HUDEP-2 (cell line): ENCODE measurements at regions not wholly inside any gene's neighbourhood (a gene's known extent, or its start where the extent isn't known, plus 50 kb on each side); places are given as distances from the start of the nearest gene placed in this dataset.

Experiments used
- DNase-seq, 76 experiments: peaks; one replicate each; lab custom pipeline; 2025; ENCODE audit not compliant: unreplicated experiment in 76 of 76; lab: John Stamatoyannopoulos, UW

DNA sequence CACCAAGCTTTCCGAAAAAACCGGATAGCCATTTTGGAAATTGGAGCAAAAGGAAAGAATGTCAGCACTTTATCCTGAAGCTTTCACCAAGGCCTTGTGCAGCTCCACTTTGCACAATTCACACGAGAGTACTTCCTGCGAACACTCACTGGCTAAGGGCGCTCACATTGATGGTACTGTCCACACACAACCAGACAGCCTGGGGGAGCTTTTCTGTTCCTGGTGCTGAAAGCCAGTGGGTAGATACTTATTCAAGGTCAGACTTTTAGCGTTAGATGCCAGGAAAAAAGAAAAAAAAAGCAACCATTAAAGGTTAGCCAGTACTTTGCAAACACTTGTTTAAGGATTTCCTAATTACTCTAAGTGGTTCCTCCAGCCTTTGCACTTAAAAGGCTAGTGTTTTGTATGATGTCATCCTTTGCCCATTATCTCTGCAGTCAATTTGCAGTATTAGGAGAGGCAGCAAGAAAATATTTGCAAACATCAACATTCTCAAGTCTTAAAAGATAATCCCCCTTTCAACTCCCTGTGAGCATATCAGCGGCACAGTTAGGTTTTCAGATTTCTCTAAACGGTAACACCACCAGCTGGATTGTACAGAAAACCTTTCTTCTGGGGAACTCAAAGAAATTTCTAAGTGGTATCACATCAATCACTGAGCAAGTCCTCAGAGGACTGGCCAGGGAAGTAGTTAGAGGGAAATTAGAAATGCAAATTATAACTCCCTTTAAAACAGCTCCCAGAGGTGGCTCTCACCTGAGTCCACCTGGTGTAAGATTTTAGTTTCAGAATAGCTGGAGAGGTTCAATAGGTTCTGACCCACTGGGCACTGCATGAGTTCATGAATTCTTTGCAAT is 243.4 kb upstream of the IRX5 start:
- DNase-seq, result no peak

DNA sequence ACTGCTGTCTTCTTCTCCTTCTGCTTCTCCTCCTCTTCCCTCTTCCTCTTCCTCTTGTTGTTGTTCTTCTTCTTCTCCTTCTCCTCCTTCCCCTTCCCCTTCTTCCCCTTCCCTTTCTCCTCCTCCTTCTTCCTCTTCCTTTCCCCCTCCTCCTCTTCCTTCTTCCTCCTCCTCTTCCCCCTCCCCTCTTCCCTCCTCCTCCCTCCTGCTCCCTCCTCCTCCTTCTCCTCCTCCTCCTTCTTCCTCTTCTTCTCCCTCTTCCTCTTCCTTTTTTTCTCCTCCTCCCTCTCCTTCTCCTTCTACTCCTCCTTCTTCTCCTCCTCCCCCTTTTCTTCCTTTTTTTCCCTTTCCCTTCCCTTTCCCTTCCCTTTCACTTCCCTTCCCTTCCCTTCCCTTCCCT is 245.0 kb upstream of the IRX5 start:
- DNase-seq, result no peak

DNA sequence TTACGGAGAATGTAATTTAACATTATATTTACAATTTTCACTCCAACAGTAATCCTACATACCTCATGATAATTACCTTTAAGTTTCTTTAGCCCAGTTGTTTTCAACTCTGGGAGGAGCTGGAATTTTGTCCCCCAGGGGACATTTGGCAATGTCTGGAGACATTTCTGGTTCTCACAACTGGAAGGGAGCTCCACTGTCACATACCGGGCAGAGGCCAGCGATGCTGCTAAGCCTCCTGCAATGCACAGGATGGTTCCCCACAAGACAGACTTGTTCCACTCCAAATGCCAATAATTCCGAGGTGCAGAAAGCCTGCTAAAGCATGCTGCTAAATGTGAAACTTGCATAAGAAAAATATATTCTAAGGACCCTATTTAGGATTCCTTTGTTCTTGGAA is 251.1 kb upstream of the IRX5 start:
- DNase-seq, result no peak

DNA sequence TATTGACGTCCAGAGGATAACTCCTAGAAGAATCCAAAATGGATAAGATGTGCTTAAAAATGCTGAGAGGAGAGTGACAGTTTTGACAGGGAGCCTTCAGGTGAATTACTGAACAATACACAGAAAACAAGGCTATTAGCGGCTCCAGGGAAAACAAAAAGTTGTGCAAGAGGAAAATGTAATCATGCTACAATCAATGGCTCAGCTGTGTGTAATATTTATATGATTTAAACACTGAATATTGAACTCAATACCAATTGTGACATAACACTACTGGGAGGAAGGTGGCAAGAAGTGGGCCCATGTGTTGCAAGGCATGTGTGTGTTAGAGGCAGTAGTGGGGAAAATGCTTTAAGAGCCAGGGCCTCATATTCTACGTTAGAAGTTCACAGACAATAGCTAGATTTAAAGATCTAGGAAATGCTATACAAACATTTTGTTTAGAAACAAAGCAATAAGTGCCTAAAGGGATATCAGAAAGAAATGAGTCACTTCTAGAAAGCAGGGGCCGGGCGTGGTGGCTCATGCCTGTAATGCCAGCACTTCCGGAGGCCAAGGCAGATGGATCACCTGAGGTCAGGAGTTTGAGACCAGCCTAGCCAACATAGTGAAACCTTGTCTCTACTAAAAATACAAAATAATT is 253.2 kb upstream of the IRX5 start:
- no peak for DNase-seq

DNA sequence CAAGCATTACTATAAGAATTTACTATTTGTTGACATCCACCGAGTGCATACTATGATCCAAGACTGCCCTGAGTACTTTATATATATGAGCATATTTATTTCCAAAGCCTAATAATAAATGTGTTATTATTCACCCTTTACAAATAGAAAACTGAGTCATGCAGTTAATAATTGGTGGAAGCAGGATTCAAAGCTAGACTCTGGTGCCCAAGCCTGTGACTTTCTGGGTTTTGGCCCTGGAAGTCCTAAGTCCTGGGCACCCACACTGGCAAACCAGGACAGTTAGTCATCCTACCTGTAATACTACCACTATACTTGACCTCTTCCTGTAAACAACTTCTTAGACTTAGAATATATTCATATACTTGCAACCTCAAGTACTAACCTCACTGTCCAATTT is 257.4 kb upstream of the IRX5 start:
- no peak for DNase-seq

DNA sequence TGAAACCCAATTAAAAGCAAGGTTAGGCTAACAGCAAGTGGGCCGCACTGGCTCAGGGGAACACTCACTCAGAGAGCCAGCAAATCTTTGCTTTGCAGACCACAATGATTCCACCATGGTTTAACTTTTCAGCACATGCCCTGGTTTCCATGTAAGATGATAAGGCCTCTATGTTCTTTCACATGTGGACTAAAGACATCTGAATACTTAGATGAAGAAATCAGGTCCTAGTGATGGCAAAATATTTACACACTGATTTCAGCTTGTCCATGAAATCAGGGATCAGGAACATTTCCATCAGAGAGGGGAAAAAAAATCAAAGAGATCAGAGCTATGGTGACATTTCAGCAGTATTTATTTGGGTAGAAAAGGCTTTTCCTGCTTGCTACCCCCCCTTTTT is 258.2 kb upstream of the IRX5 start:
- no peak for DNase-seq

DNA sequence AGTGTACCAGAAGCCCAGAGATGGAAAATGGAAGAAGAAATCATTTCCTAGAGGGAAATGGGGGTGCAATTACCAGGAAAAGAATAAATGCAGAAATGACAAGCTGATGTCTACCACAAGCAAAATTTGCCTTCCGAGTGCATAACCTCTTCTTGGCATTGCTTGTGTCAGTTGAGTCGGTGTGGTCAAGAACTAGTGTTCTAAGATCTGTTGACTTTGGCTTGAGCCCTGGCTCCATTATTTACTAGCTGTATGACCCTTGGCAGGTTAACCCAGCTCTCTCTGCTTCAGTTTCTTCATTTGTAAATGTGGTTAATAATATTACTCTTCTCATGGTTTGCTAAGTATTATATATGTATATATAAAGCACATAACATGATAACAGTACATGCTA is 273.0 kb upstream of the IRX5 start:
- no peak for DNase-seq

DNA sequence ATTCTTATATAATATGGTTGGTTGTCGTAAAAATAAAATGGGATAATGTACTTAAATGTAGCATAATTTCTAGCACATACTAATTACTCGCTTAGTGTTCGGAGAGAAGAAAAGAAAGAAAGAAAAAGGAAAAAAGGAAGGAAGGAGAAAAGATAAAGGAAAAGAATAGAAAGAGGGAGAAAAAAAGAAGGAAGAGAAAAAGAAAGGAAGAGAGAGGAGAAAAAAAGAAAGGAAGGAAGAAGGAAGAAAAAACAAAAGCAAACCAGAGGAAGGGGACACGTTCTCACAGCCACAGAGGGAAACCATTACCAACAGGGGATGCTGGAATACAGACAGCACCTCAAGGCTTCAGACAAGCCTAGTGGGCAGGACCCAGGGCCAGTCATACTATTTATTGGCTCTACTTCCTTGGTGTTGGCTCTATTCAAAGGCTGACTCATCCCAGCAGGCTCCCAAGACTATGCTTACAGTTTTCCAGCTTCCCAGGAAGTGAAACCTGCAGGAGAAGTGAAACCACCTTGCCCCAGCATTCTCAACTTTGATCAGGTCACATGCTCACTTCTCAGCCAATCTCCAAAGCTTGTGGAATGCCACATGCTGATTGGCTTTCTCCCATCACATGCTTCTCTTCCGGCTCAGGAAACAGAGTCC is 273.5 kb upstream of the IRX5 start:
- no peak for DNase-seq

DNA sequence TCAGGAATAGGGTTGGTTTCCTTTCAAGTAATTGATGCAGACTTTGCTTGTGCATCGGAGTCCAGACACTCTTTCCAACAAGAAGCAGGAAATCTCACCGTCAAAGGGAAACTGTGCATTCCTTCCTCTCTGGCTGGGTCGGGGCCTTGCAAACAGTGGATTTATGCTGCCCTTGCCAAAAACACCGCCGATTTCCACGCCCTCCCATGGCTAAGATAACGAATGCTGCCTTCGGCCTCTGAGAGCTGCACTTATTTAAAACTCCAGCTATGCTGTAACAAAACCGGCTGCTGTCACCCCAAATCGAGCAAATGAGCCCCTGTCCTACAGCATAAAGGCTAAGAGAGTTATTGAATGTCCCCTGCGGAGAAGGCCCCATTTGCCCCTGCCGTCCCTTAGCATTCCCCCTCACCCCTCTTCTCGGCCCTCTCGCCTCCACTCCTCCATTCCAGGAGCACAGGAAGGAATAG is 275.5 kb upstream of the IRX5 start:
- DNase-seq, result peak in 1 of 76 experiments; percentile 4

DNA sequence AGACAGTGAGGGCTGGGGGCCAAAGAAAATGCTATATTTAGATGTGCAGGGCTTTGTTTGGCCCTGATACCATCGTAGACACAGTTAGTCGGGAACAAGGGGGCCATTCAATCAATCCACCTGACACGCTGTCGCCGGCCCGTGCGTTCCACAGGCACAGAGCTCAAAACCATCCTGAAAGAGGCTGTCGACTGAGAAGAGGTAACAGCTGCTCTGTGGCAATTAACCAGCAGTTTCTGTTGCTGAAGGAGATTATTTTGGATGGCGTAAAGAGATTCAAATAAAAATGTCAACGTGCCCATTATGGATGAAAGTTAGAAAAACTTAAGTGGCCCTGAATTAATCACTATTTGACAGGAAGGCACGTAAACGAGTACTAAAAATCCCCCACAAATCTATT is 276.2 kb upstream of the IRX5 start:
- no peak for DNase-seq

DNA sequence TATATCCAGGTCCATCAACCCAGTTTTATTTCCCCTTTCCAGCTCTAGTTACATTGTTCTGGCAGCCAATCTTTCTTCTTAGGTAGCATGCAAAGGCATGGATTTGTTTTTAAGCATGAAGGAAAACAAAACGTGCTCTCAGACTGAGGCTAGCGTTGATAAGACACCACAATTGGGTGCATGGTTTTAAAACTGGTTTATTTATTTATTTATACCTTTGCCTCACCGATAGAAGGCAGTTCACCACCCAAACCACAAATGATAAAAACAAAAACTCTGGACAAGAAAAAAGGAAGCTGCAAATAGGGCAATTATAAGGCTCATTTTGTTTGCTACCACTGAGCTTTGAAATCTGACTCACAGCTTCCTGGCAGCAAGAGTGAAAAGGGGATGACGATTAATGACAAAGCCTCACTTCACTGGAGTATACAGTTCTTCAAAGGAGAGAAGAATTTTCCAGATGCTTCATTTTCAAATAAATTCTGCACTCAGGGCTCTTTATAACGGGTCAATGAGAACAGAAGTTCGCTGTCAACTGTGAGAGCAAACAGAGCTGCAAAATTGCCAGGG is 278.4 kb upstream of the IRX5 start:
- no peak for DNase-seq

DNA sequence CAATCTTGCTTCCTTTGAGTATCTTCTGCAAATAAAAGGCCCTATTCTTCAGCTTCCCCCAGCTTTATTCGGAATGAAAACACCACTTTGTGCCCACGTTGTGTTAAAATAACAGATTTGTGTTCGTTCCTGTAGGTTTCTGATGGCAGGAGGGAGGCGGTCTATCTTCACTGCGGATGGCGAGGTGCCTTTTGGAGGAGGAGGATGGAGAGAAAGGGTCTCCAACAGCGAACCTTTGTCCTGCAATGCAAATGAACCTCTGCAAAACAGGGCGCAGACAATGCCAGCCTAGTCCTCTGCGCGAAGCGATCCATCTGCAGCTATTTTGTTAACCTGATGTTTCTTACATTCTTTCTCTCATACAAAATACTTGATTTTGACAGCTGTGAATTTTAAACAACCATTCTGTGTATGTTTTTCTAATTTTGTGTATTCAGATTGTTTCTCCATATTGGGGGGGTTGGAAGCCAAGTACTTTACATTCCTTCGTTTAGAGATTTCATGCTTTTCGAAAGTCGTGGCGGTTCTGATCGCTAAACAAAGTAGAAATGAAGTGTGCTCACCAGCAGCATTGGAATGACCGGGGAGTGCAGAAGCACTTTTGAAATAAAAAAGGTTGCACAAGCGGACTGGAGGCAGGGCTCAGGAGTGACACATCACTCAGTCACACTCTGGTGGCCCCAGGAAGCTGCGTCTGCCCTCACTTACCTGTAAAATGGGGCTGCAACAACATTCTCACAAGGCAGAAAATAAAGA is 279.0 kb upstream of the IRX5 start:
- DNase-seq, result no peak

DNA sequence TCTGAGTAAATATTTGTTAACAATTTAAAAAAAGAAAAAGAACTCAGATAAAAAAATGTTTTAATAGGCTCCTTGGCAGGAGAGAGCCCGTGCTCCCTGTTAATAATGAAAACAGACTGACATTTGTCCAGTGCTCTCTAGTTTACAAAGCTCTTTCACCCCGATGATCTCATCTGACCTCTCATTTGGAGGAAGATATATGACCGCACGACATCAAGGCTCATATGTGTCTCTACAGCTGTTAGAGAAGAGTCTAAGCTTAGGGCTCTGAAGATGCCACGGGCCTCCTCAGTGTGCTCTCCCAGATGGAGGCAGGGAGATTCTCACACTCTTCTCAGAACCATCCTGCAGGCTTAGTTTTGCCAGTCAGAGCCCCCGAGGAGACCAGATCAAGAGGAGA is 280.8 kb upstream of the IRX5 start:
- DNase-seq, result no peak

DNA sequence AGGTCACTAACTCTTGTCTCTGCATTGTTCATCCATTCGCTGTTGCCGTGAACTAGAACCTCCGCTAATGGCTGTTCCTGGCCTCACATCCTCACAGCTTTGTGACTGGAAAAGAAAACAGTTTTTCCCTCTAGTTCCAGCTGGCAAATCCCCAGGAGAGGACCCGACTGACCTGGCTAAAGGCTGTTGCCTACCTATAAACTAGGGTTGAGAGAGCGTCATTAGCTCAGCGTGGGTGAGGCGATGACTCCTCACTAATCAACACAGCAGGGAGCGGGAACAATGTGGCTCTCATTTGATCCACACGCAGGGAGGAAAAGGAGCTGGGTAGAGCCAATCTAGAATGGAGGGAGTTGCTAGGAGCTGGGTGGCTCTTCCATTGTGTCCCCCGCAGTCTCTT is 282.1 kb upstream of the IRX5 start:
- DNase-seq, result no peak

DNA sequence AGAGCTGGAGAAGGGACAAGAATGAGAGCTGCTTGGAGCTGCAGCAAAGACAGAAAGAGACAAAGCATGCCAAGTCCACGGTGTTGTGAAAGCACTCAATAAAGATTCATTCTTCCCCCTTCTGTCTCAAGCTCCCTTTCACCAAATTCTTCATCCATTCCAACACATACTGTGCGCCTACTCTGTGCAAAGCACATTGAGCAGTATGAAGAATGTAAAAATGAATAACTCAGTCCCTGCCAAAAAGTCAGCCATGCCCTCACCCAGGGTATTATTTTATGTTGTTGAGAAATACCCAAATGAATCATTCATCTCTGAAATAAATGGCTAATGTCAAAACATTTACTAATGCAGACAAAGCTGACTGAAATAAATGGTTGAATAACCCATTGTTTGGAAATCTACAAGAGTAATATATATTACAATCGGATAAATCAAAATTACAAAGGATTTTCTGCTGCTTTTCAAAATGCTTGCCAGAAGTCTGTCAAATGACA is 282.9 kb upstream of the IRX5 start:
- no peak for DNase-seq

DNA sequence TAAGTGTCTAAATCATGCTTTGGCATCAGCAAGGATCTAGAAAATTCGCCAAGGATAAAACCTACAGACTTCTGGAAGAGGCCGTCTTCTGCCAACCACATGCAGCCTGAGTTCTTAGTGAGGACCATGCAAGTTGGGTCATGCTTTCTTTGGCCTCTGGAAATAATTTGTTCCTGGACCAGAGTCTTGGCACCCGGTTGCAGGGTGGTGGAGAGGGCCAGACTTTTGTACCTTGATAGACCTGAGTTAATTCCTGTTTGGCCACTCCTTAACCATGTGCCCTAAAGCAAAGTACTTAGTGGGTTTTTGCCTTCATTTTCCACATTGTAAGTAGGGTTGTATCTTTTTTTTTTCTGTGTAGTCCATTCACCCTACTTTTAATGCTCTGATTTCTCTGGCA is 283.4 kb upstream of the IRX5 start:
- no peak for DNase-seq

DNA sequence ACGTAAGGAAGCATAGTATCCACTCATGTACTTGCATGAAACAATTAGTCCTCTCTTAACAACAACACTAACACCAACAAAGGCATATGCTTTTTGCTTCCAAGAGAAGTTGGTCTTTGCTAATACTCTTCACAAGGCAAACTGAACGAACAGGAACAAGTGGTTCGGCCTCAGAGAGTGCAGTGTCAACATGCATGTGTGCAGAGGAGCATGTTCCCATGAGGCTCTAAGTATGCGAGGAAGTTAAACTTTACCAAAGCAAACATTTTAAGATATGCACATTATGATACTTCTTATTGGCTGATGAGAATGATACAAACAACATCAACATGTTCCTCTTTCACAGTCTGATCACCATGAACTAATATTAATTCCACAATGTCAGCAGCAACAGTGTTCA is 285.3 kb upstream of the IRX5 start:
- DNase-seq, result no peak

DNA sequence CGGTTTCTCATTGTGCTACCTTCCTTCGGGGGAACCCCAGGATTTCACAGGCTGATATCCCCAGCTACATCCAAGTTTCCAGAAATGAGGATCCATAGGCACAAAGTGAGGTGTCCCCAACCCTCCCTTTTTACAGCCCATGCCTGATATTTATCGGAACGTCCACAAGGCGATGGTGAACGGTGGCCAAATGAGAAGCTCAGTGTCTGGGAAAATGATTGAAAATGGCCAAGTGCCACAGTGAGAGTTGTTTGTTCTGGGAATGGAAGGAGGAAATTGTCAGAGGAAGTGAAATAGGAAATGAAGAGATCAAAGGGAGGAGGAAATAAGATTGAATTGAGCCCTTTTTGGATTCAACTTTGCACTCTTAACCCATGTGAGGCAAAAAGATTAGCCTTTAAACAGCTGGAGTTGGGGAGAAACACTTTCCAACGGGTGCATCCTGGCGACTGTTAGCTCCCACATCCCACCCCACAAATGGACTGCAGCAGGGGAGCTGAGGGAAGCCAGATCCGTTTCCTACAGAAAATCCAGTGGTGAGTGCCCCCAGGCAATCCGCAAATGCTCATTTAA is 294.4 kb upstream of the IRX5 start:
- DNase-seq, result no peak

DNA sequence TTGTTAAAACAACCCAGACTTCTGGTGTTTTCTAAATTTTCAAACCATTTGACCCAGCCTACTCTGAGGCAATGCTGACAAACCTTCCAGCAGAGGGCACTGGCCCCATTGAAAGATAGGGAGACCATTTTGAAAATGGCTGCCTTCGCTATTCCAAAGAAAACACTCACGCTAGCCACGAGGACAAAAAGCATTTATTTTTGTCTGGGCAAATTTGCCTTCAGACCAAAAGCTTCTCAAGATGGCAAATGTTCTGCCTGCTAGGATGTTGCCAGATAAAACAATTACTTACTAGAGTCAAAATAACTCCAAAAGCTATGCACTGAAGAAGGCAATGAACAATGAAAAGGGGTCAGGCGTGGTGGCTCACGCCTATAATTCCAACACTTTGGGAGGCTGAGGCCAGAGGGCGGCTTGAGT is 296.7 kb upstream of the IRX5 start:
- DNase-seq, result peak in 13 of 76 experiments; percentile 2 to 22 (median 7)
